GM23338 (cell line): ENCODE measurements at regions not wholly inside any gene's neighbourhood (a gene's known extent, or its start where the extent isn't known, plus 50 kb on each side); places are given as distances from the start of the nearest gene placed in this dataset.

Source experiments
- ATAC-seq: fragments of 200-7000 bp; cut with Tn5 transposase; 3 replicates; pipeline ENCODE4 v1.9.1; 2020
- DNase-seq: peaks from one replicate; pipeline ENCODE4 v3.0.0-alpha.2; 2015; ENCODE audit warnings: low spot score
- H2AFZ ChIP-seq: fragments of 200-600 bp; sonication (generic); 2 replicates; pipeline ENCODE4 v1.8.0; 2016; ENCODE audit warnings: antibody characterized with exemption, mild to moderate bottlenecking, moderate library complexity
- H3F3A ChIP-seq: fragments of 200-600 bp; sonication (generic); replicated peaks from 2 replicates; pipeline ENCODE4 v1.8.0; 2017; ENCODE audit warnings: antibody characterized with exemption, mixed run types, low read depth
- H3K27ac ChIP-seq: fragments of 200-600 bp; sonication (generic); 2 replicates; pipeline ENCODE4 v1.6.1; 2016; ENCODE audit warnings: low read depth
- H3K27me3 ChIP-seq: fragments of 200-600 bp; sonication (generic); 2 replicates; pipeline ENCODE4 v1.8.0; 2016; ENCODE audit warnings: mild to moderate bottlenecking, mixed run types, moderate library complexity; ENCODE audit not compliant: insufficient read depth
- H3K36me3 ChIP-seq: fragments of 200-600 bp; sonication (generic); 2 replicates; pipeline ENCODE4 v1.8.0; 2016; ENCODE audit warnings: mild to moderate bottlenecking; ENCODE audit not compliant: insufficient read depth
- H3K4me1 ChIP-seq: fragments of 200-600 bp; sonication (generic); 2 replicates; pipeline ENCODE4 v1.8.0; 2016; ENCODE audit warnings: mild to moderate bottlenecking, moderate library complexity; ENCODE audit not compliant: insufficient read depth
- H3K4me2 ChIP-seq: fragments of 200-600 bp; sonication (generic); 2 replicates; pipeline ENCODE4 v1.7.1; 2017; ENCODE audit warnings: mixed run types
- H3K4me3 ChIP-seq: fragments of 200-600 bp; sonication (generic); 2 replicates; pipeline ENCODE4 v1.6.1; 2016; ENCODE audit warnings: mixed run types
- H3K79me2 ChIP-seq: fragments of 200-600 bp; sonication (generic); replicated peaks from 2 replicates; pipeline ENCODE4 v1.8.0; 2017; ENCODE audit warnings: mild to moderate bottlenecking; ENCODE audit not compliant: insufficient read depth
- H3K9me2 ChIP-seq: fragments of 200-600 bp; sonication (generic); 2 replicates; pipeline ENCODE4 v1.8.0; 2017; ENCODE audit not compliant: insufficient read depth
- H4K20me1 ChIP-seq: fragments of 200-600 bp; sonication (generic); replicated peaks from 2 replicates; pipeline ENCODE4 v1.8.0; 2017; ENCODE audit warnings: mild to moderate bottlenecking; ENCODE audit not compliant: insufficient read depth
- H3K27ac Mint-ChIP-seq: 2 replicates; pipeline ENCODE4 v1.8.0; 2020; ENCODE audit warnings: inconsistent platforms, mild to moderate bottlenecking, moderate library complexity, mixed read lengths
- H3K27me3 Mint-ChIP-seq: 3 replicates; pipeline ENCODE4 v1.8.0; 2022; ENCODE audit warnings: low read depth, mild to moderate bottlenecking, moderate library complexity, mixed read lengths, inconsistent platforms; ENCODE audit not compliant: insufficient read depth, poor library complexity
- H3K36me3 Mint-ChIP-seq: 3 replicates; pipeline ENCODE4 v1.8.0; 2021; ENCODE audit warnings: low read depth, mild to moderate bottlenecking, inconsistent platforms, moderate library complexity, mixed read lengths
- H3K4me1 Mint-ChIP-seq: 3 replicates; pipeline ENCODE4 v1.8.0; 2020; ENCODE audit warnings: mild to moderate bottlenecking, inconsistent platforms, mixed read lengths
- H3K4me3 Mint-ChIP-seq: 3 replicates; pipeline ENCODE4 v1.8.0; 2021; ENCODE audit warnings: moderate library complexity, mild to moderate bottlenecking, inconsistent platforms, mixed read lengths
- H3K9me3 Mint-ChIP-seq: 3 replicates; pipeline ENCODE4 v1.8.0; 2020; ENCODE audit warnings: moderate library complexity, mild to moderate bottlenecking, inconsistent platforms, mixed read lengths
- CREB1 ChIP-seq: fragments of 250-450 bp; sonication (Bioruptor Pico); IDR thresholded peaks from 2 replicates; pipeline ENCODE4 v1.5.0; 2020; ENCODE audit warnings: low read depth, mild to moderate bottlenecking, moderate library complexity
- CTCF ChIP-seq, 2 experiments: fragments of 200-600 bp in 1 of 2; sonication (generic) in 1 of 2; conservative IDR thresholded peaks; 2 replicates each; pipeline versions ENCODE4 v1.5.1 to v1.6.1; 2016 to 2017; ENCODE audit warnings: antibody characterized with exemption in 2 of 2, low read depth in 2 of 2, mild to moderate bottlenecking in 2 of 2, moderate library complexity in 1 of 2
- ETS1 ChIP-seq: IDR thresholded peaks from 2 replicates; pipeline ENCODE4 v1.6.1; 2016; ENCODE audit warnings: antibody characterized with exemption
- EZH2 ChIP-seq: fragments of 200-600 bp; sonication (generic); IDR thresholded peaks from one replicate; pipeline ENCODE4 v1.8.0; 2017; ENCODE audit warnings: antibody characterized with exemption, mild to moderate bottlenecking, low read depth; ENCODE audit not compliant: unreplicated experiment
- EZH2phosphoT487 ChIP-seq: fragments of 200-600 bp; sonication (generic); IDR thresholded peaks from one replicate; pipeline ENCODE4 v1.8.1; 2018; ENCODE audit warnings: antibody characterized with exemption; ENCODE audit not compliant: unreplicated experiment
- JUNB ChIP-seq: IDR thresholded peaks from one replicate; pipeline ENCODE4 v1.6.1; 2016; ENCODE audit warnings: antibody characterized with exemption; ENCODE audit not compliant: unreplicated experiment
- NANOG ChIP-seq: IDR thresholded peaks from 2 replicates; pipeline ENCODE4 v1.6.1; 2016; ENCODE audit warnings: antibody characterized with exemption, borderline replicate concordance
- POLR2AphosphoS5 ChIP-seq: IDR thresholded peaks from 2 replicates; pipeline ENCODE4 v1.6.1; 2016; ENCODE audit warnings: antibody characterized with exemption, low read depth
- REST ChIP-seq: IDR thresholded peaks from one replicate; pipeline ENCODE4 v1.6.1; 2018; ENCODE audit warnings: antibody characterized with exemption; ENCODE audit not compliant: unreplicated experiment
- STAT1 ChIP-seq: IDR thresholded peaks from one replicate; pipeline ENCODE4 v1.6.1; 2016; ENCODE audit warnings: antibody characterized with exemption; ENCODE audit not compliant: unreplicated experiment
- ZNF114 ChIP-seq: fragments of 250-450 bp; sonication (Bioruptor Pico); IDR thresholded peaks from 2 replicates; pipeline ENCODE4 v1.5.0; 2020; ENCODE audit warnings: mild to moderate bottlenecking, moderate library complexity
- ZNF331 ChIP-seq: fragments of 250-450 bp; sonication (Bioruptor Pico); IDR thresholded peaks from 2 replicates; pipeline ENCODE4 v1.5.0; 2020; ENCODE audit warnings: low read depth, mild to moderate bottlenecking, moderate library complexity
- ZNF462 ChIP-seq: fragments of 250-450 bp; sonication (Bioruptor Pico); IDR thresholded peaks from 2 replicates; pipeline ENCODE4 v1.5.0; 2020; ENCODE audit warnings: mild to moderate bottlenecking, moderate library complexity

GRCh38 chr18:1746131-1746530 lies 825.2 kb downstream of the METTL4 start:
- Histone ChIP-seq H3K4me2 (no peak overlapping the region), H3K79me2 (no peaks in the 10 kb centered on the region), H3K4me3 (no peak overlapping the region), H3F3A (no peaks in the 10 kb centered on the region), H3K27ac (no peak overlapping the region), H3K9me2 (no peaks in the 10 kb centered on the region), H2AFZ (no peak overlapping the region), H3K36me3 (no peaks in the 10 kb centered on the region), H3K27me3 (no peaks in the 10 kb centered on the region), H3K4me1 (no peaks in the 10 kb centered on the region), H4K20me1 (no peaks in the 10 kb centered on the region)
- DNase-seq (no peak), ATAC-seq (no peak)
- Mint-ChIP-seq H3K9me3 (no peaks in the 10 kb centered on the region), H3K4me3 (no peak overlapping the region), H3K27ac (no peak overlapping the region), H3K36me3 (no peaks in the 10 kb centered on the region), H3K4me1 (no peaks in the 10 kb centered on the region), H3K27me3 (no peaks in the 10 kb centered on the region)
- TF ChIP-seq CTCF (conservative IDR thresholded peaks at IDR 0.05; ENCODE audit: low read depth in 2 of 2) (no peak), NANOG (no peak), STAT1 (no peak), ZNF114 (CRISPR knock-in tag) (no peak), CREB1 (CRISPR knock-in tag) (no peak), POLR2AphosphoS5 (no peak), REST (no peak), ETS1 (no peak), ZNF462 (CRISPR knock-in tag) (no peak), JUNB (no peak), EZH2 (no peak), EZH2phosphoT487 (no peak), ZNF331 (CRISPR knock-in tag) (no peak)
